Duodenal mucosa (tissue), 2 donors: ENCODE measurements at regions not wholly inside any gene's neighbourhood (a gene's known extent, or its start where the extent isn't known, plus 50 kb on each side); places are given as distances from the start of the nearest gene placed in this dataset.

Experiments used
- H3K27ac ChIP-seq: one replicate; pipeline ENCODE4 v1.7.0; 2013; ENCODE audit warnings: low read depth, low read length
- H3K27me3 ChIP-seq, 2 donors: one replicate each; pipeline ENCODE4 v1.7.0; 2013; ENCODE audit warnings: low read length in 2 of 2, control low read depth in 1 of 2; ENCODE audit not compliant: insufficient read depth in 2 of 2, control insufficient read depth in 1 of 2
- H3K36me3 ChIP-seq, 2 donors: one replicate each; pipeline ENCODE4 v1.7.0; 2013; ENCODE audit warnings: low read length in 2 of 2, control low read depth in 1 of 2; ENCODE audit not compliant: insufficient read depth in 2 of 2, control insufficient read depth in 1 of 2
- H3K4me1 ChIP-seq, 2 donors: one replicate each; pipeline ENCODE4 v1.7.0; 2013; ENCODE audit warnings: low read length in 2 of 2, control low read depth in 1 of 2; ENCODE audit not compliant: insufficient read depth in 2 of 2, control insufficient read depth in 1 of 2
- H3K4me3 ChIP-seq, 2 donors: one replicate each; pipeline ENCODE4 v1.7.0; 2013; ENCODE audit warnings: low read length in 2 of 2, low read depth in 1 of 2
- H3K9ac ChIP-seq, 2 donors: one replicate each; pipeline ENCODE4 v1.7.0; 2013; ENCODE audit warnings: low read length in 2 of 2, low read depth in 1 of 2
- H3K9me3 ChIP-seq, 2 donors: one replicate each; pipeline ENCODE4 v1.7.0; 2013; ENCODE audit warnings: low read length in 2 of 2, control low read depth in 1 of 2; ENCODE audit not compliant: control insufficient read depth in 1 of 2

GRCh38 chr10:88067737-88068136 lies 204.3 kb downstream of the PTEN start:
- no peak overlapping the region for H3K4me3 ChIP-seq
- no peak overlapping the region for H3K27ac ChIP-seq
- H3K9me3 ChIP-seq, result no peaks in the 10 kb centered on the region
- H3K4me1 ChIP-seq, result peaks cover 18 to 28% of the 10 kb centered on the region in 2 donors
- H3K36me3 ChIP-seq, result no peaks in the 10 kb centered on the region
- no peaks in the 10 kb centered on the region for H3K27me3 ChIP-seq
- no peak overlapping the region for H3K9ac ChIP-seq

GRCh38 chr10:88069338-88069737 lies 205.9 kb downstream of the PTEN start:
- no peaks in the 10 kb centered on the region for H3K27me3 ChIP-seq
- H3K36me3 ChIP-seq, result no peaks in the 10 kb centered on the region
- no peak overlapping the region for H3K9ac ChIP-seq
- H3K4me3 ChIP-seq, result no peak overlapping the region
- peaks cover 6 to 16% of the 10 kb centered on the region in 2 donors for H3K4me1 ChIP-seq
- no peaks in the 10 kb centered on the region for H3K9me3 ChIP-seq
- no peak overlapping the region for H3K27ac ChIP-seq

GRCh38 chr10:88070080-88070880 lies 206.9 kb downstream of the PTEN start:
- Histone ChIP-seq H3K4me1 (peaks cover 0 to 8% of the 10 kb centered on the region in 2 donors), H3K4me3 (no peak overlapping the region), H3K27me3 (no peaks in the 10 kb centered on the region), H3K36me3 (no peaks in the 10 kb centered on the region), H3K9ac (no peak overlapping the region), H3K9me3 (no peaks in the 10 kb centered on the region), H3K27ac (no peak overlapping the region)

- H3K4me3 ChIP-seq, result no peak overlapping the region
- H3K27ac ChIP-seq, result no peak overlapping the region
- H3K9me3 ChIP-seq, result no peaks in the 10 kb centered on the region
- H3K36me3 ChIP-seq, result no peaks in the 10 kb centered on the region
- no peaks in the 10 kb centered on the region for H3K27me3 ChIP-seq
- no peak overlapping the region for H3K9ac ChIP-seq
- no peaks in the 10 kb centered on the region for H3K4me1 ChIP-seq
Measured at GRCh38 chr10:88071879-88072278, 208.5 kb downstream of the PTEN start.

GRCh38 chr10:88073682-88074081 lies 210.3 kb downstream of the PTEN start:
- Histone ChIP-seq H3K36me3 (no peaks in the 10 kb centered on the region), H3K9me3 (no peaks in the 10 kb centered on the region), H3K27ac (no peak overlapping the region), H3K4me1 (no peaks in the 10 kb centered on the region), H3K9ac (no peak overlapping the region), H3K27me3 (no peaks in the 10 kb centered on the region), H3K4me3 (no peak overlapping the region)

GRCh38 chr10:88074971-88075370 lies 211.5 kb downstream of the PTEN start:
- no peaks in the 10 kb centered on the region for H3K27me3 ChIP-seq
- H3K4me3 ChIP-seq, result no peak overlapping the region

GRCh38 chr10:88076027-88076880 lies 212.8 kb downstream of the PTEN start:
- no peak overlapping the region for H3K27ac ChIP-seq
- no peaks in the 10 kb centered on the region for H3K9me3 ChIP-seq
- H3K27me3 ChIP-seq, result no peaks in the 10 kb centered on the region
- H3K4me1 ChIP-seq, result peaks cover 0 to 8% of the 10 kb centered on the region in 2 donors
- no peaks in the 10 kb centered on the region for H3K36me3 ChIP-seq
- no peak overlapping the region for H3K4me3 ChIP-seq
- no peak overlapping the region for H3K9ac ChIP-seq

More at GRCh38 chr10:88074971-88075370, 211.5 kb downstream of the PTEN start:
- Histone ChIP-seq H3K9me3 (no peaks in the 10 kb centered on the region), H3K27ac (no peak overlapping the region), H3K4me1 (no peaks in the 10 kb centered on the region), H3K9ac (no peak overlapping the region), H3K36me3 (no peaks in the 10 kb centered on the region)

- Histone ChIP-seq H3K9ac (no peak overlapping the region), H3K27ac (no peak overlapping the region), H3K36me3 (no peaks in the 10 kb centered on the region), H3K4me1 (peaks cover 0 to 8% of the 10 kb centered on the region in 2 donors), H3K27me3 (no peaks in the 10 kb centered on the region), H3K9me3 (no peaks in the 10 kb centered on the region), H3K4me3 (no peak overlapping the region)
Measured at GRCh38 chr10:88077977-88078376, 214.6 kb downstream of the PTEN start.

- Histone ChIP-seq H3K27ac (no peak overlapping the region), H3K36me3 (no peaks in the 10 kb centered on the region), H3K4me1 (peaks cover 0 to 8% of the 10 kb centered on the region in 2 donors), H3K9me3 (no peaks in the 10 kb centered on the region), H3K27me3 (no peaks in the 10 kb centered on the region), H3K4me3 (no peak overlapping the region), H3K9ac (no peak overlapping the region)
Measured at GRCh38 chr10:88080213-88080612, 216.8 kb downstream of the PTEN start.

GRCh38 chr10:88081457-88082054 lies 218.1 kb downstream of the PTEN start:
- no peak overlapping the region for H3K27ac ChIP-seq
- no peaks in the 10 kb centered on the region for H3K27me3 ChIP-seq
- H3K9me3 ChIP-seq, result no peaks in the 10 kb centered on the region
- peaks cover 0 to 8% of the 10 kb centered on the region in 2 donors for H3K4me1 ChIP-seq
- H3K36me3 ChIP-seq, result no peaks in the 10 kb centered on the region
- H3K9ac ChIP-seq, result no peak overlapping the region
- H3K4me3 ChIP-seq, result no peak overlapping the region
